ENCODE measurements at regions not wholly inside any gene's neighbourhood (a gene's known extent, or its start where the extent isn't known, plus 50 kb on each side); places are given as distances from the start of the nearest gene placed in this dataset.

- TF ChIP-seq CTCF (IDR thresholded peaks at IDR 0.05; ENCODE audit: extremely low read depth in 1 of 2, insufficient read depth in 1 of 2, low read depth in 1 of 2, low read length in 2 of 2), result no peak
- TF ChIP-seq FOS (IDR thresholded peaks at IDR 0.05; ENCODE audit: borderline replicate concordance, insufficient read depth, low read length), result no peak
- TF ChIP-seq MAX (IDR thresholded peaks at IDR 0.05; ENCODE audit: insufficient read depth, insufficient read length), result no peak
- no peak for TF ChIP-seq EZH2 (IDR thresholded peaks at IDR 0.05; ENCODE audit: borderline replicate concordance, low read depth, low read length, severe bottlenecking)
Measured at GRCh38 chr21:20554785-20555184, 443.4 kb upstream of the NCAM2 start.

All from endothelial cell of umbilical vein (primary cell).